ENCODE measurements at regions not wholly inside any gene's neighbourhood (a gene's known extent, or its start where the extent isn't known, plus 50 kb on each side); places are given as distances from the start of the nearest gene placed in this dataset.
A peak's percentile ranks its signal among the peaks of the same experiment; 100 is the strongest.
"Not testable (repeated sequence)": the region's sequence is repeated elsewhere in the genome, so short reads cannot be mapped to it uniquely, and the experiment has no call there.

DNA sequence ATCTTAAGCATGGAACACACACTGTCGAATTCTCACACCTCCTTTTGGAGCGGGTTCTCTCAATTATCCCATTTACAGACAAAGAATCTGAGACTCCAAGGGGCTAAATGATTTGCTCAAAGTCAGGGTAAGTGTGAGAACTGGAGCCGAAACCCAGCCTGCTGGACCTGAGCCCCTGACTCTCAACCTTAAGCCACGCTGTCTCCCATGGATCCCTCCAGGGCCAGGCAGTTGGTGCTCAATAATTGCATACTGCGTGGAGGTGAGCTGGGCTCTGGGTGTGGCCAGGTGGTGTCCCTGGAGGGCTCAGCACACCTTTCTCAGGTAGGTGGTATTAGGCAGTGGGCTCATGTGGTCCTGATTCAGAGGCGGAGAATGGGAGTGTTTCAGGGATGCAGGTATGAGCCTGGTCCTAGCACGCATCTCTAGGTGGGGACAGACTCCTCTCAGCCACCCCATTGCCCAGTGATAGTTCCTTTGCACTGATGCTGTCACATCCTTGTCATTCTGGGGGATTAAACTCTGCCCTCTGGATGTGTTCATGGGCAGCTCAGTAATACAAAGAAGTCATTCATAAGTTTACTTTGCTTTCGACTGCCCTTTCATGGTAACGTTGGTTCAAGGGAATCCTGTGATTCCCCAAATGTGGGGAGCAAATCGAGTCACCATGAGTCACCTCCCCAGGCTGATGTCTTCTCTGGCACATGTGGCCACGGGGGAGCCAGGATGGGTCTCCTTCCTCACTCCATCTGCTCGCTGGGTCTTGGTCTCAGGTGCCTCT lies 399.5 kb upstream of the TNRC6C start:
- DNase-seq (ENCODE audit: low spot score in 2 of 2), result no peak
- Histone ChIP-seq H3K4me3 (no peak overlapping the region), H3K4me1 (no peaks in the 10 kb centered on the region)

DNA sequence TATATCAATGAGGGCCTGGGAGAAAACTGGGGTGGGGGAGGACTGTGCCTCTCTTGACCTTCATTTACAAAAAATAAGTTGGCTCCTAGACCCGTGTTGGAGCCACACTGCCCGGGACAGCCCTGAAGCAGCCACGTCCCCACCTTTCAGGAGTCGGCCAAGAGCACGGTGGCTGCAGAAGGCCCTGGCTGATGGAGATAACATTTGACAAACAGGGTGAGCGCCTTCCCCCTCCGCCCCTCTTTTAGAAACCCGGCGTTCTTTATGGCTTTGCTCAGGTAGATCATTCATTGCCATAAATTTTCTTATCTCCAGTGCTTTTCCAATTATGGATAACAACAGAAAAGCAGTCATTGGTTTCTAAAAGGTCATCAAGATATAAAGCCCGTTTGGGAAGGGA lies 398.1 kb upstream of the TNRC6C start:
- H3K4me3 ChIP-seq, result no peak overlapping the region
- H3K27me3 ChIP-seq, result peaks cover 0 to 7% of the 10 kb centered on the region in 2 donors
- no peak for DNase-seq (ENCODE audit: low spot score in 2 of 2)
- no peaks in the 10 kb centered on the region for H3K36me3 ChIP-seq
- no peaks in the 10 kb centered on the region for H3K9me3 ChIP-seq
- intact Hi-C loops (cut with DNase I; ENCODE audit: low total_unique reads), result no loop called here
- TF ChIP-seq POLR2AphosphoS5 (IDR thresholded peaks at IDR 0.05), result no peak
- TF ChIP-seq POLR2A (IDR thresholded peaks at IDR 0.05), result no peak
- TF ChIP-seq, protein P1, sequence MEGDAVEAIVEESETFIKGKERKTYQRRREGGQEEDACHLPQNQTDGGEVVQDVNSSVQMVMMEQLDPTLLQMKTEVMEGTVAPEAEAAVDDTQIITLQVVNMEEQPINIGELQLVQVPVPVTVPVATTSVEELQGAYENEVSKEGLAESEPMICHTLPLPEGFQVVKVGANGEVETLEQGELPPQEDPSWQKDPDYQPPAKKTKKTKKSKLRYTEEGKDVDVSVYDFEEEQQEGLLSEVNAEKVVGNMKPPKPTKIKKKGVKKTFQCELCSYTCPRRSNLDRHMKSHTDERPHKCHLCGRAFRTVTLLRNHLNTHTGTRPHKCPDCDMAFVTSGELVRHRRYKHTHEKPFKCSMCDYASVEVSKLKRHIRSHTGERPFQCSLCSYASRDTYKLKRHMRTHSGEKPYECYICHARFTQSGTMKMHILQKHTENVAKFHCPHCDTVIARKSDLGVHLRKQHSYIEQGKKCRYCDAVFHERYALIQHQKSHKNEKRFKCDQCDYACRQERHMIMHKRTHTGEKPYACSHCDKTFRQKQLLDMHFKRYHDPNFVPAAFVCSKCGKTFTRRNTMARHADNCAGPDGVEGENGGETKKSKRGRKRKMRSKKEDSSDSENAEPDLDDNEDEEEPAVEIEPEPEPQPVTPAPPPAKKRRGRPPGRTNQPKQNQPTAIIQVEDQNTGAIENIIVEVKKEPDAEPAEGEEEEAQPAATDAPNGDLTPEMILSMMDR (IDR thresholded peaks at IDR 0.05), result no peak
- no peaks in the 10 kb centered on the region for H3K4me1 ChIP-seq
- no peak overlapping the region for H3K27ac ChIP-seq

More for the DNA sequence above, 399.5 kb upstream of the TNRC6C start:
- TF ChIP-seq POLR2AphosphoS5 (IDR thresholded peaks at IDR 0.05), result no peak
- TF ChIP-seq, protein P1 (IDR thresholded peaks at IDR 0.05), result no peak
- TF ChIP-seq POLR2A (IDR thresholded peaks at IDR 0.05), result no peak
- intact Hi-C loops (cut with DNase I; ENCODE audit: low total_unique reads), result no loop called here
- no peak overlapping the region for H3K27ac ChIP-seq
- peaks cover 0 to 9% of the 10 kb centered on the region in 2 donors for H3K27me3 ChIP-seq
- no peaks in the 10 kb centered on the region for H3K36me3 ChIP-seq
- H3K9me3 ChIP-seq, result no peaks in the 10 kb centered on the region

DNA sequence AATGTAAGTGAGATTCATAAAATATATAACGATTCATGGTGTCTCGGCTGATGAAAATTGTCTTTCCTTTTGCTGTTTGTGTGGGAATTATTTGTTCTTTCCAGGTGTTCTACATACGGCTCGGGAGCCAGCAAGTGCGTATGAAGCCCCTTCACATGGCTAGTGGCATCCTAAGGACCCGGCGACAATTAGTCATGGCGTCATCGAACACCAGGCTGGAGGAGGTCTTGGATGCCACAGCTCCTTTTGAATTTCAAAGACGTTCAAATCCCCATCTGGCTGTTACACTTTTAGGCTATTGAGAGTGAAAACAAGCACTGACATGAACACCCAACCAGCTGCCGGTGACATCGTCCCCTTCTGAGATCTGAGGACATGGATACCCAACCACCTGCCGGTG lies 397.7 kb upstream of the TNRC6C start:
- no peak for DNase-seq (ENCODE audit: low spot score in 2 of 2)
- Histone ChIP-seq H3K36me3 (no peaks in the 10 kb centered on the region), H3K27ac (no peak overlapping the region), H3K9me3 (no peaks in the 10 kb centered on the region), H3K27me3 (peaks cover 0 to 2% of the 10 kb centered on the region in 2 donors), H3K4me1 (no peaks in the 10 kb centered on the region), H3K4me3 (no peak overlapping the region)
- intact Hi-C loops (cut with DNase I; ENCODE audit: low total_unique reads), result no loop called here
- TF ChIP-seq POLR2AphosphoS5 (IDR thresholded peaks at IDR 0.05) (no peak), POLR2A (IDR thresholded peaks at IDR 0.05) (no peak)
- TF ChIP-seq, protein P1 (IDR thresholded peaks at IDR 0.05), result no peak

DNA sequence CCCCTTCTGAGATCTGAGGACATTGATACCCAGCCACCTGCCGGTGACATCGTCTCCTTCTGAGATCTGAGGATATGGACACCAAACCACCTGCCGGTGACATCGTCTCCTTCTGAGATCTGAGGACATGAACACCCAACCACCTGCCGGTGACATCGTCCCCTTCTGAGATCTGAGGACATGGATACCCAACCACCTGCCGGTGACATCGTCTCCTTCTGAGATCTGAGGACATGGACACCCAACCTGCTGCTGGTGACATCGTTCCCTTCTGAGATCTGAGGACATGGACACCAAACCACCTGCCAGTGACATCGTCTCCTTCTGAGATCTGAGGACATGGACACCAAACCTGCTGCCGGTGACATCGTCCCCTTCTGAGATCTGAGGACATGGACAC lies 396.1 kb upstream of the TNRC6C start:
- H3K27me3 ChIP-seq; H3K9me3 ChIP-seq; intact Hi-C loops (cut with DNase I; ENCODE audit: low total_unique reads); H3K36me3 ChIP-seq; H3K4me3 ChIP-seq; H3K27ac ChIP-seq; H3K4me1 ChIP-seq: not testable (repeated sequence)
- peak in 1 of 2 donors; percentile 17 for DNase-seq (ENCODE audit: low spot score in 2 of 2)

DNA sequence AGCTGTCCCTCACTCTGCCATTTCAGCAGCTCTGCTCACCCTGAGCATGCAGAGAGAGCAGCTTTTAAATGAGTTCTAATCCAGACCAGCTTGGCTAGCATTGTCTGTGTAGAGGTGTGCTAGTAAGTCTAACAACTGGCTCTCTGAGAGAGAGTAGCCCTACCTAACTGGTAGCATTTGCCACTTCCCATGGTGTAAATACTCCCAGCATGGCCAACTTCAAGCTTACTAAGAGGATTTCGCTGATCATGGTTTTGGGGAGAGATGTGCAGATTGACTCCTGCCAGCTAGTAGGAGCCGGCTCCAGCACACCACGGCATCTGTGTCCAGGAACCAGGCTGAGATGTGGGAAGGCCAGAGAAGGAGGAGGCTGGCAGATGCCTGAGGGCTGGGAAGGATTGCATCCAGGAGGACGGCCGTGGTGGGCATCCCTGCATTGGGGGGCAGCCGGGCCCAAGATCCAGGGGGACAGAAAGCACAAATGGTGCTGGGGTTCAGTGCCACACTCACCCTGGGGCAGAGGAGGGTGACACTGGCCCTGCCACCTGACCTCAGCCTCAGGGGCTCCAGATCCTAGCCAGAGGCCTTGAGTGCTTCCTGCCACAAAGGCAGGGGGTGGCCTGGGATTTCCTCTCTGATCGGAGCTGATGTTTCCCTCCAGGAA lies 394.9 kb upstream of the TNRC6C start:
- intact Hi-C loops (cut with DNase I; ENCODE audit: low total_unique reads), result no loop called here
- DNase-seq (ENCODE audit: low spot score in 2 of 2), result peak in 1 of 2 donors; percentile 44
- Histone ChIP-seq H3K36me3 (no peaks in the 10 kb centered on the region), H3K4me3 (no peak overlapping the region), H3K27ac (no peak overlapping the region), H3K4me1 (no peaks in the 10 kb centered on the region), H3K27me3 (no peaks in the 10 kb centered on the region), H3K9me3 (no peaks in the 10 kb centered on the region)
- TF ChIP-seq, protein P1 (IDR thresholded peaks at IDR 0.05), result no peak
- TF ChIP-seq POLR2AphosphoS5 (IDR thresholded peaks at IDR 0.05) (no peak), POLR2A (IDR thresholded peaks at IDR 0.05) (no peak)

Data from breast epithelium (tissue), 4 donors.